Mammary epithelial cell (primary cell): ENCODE measurements at regions not wholly inside any gene's neighbourhood (a gene's known extent, or its start where the extent isn't known, plus 50 kb on each side); places are given as distances from the start of the nearest gene placed in this dataset.

Experiments
- EZH2 ChIP-seq: IDR thresholded peaks from 2 replicates; pipeline ENCODE4 v1.6.1; 2012; ENCODE audit warnings: low read length, inconsistent platforms, borderline replicate concordance
- TF ChIP-seq, protein P1 (sequence below), 2 donors: IDR thresholded peaks in 1 of 2; conservative IDR thresholded peaks in 1 of 2; 2 replicates each; pipeline ENCODE4 v1.5.1; 2011 to 2012; ENCODE audit warnings: inconsistent platforms in 2 of 2, low read length in 2 of 2, mild to moderate bottlenecking in 2 of 2, control low read depth in 1 of 2, low read depth in 1 of 2; ENCODE audit not compliant: insufficient read depth in 1 of 2; ENCODE audit errors: extremely low read depth in 1 of 2

DNA sequence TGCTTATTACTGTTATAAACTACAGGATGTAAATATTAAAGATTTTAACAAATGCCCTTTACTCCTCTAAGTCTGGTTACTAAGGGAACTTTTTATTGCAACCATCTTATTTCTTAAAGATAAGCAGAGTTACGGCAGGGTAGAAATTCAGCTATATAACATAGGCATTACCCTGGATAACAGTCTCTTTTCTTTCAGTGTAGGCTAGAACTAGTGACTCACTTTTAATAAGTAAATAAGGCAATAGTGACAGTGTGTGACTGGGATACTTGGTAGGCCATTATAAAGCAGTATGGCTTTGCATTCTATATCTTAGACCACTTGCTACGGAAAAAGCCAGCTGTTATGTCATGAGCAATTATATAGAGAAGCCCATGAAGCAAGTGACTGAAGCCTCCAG, 1041.0 kb upstream of the NRXN1 start:
- TF ChIP-seq, protein P1, sequence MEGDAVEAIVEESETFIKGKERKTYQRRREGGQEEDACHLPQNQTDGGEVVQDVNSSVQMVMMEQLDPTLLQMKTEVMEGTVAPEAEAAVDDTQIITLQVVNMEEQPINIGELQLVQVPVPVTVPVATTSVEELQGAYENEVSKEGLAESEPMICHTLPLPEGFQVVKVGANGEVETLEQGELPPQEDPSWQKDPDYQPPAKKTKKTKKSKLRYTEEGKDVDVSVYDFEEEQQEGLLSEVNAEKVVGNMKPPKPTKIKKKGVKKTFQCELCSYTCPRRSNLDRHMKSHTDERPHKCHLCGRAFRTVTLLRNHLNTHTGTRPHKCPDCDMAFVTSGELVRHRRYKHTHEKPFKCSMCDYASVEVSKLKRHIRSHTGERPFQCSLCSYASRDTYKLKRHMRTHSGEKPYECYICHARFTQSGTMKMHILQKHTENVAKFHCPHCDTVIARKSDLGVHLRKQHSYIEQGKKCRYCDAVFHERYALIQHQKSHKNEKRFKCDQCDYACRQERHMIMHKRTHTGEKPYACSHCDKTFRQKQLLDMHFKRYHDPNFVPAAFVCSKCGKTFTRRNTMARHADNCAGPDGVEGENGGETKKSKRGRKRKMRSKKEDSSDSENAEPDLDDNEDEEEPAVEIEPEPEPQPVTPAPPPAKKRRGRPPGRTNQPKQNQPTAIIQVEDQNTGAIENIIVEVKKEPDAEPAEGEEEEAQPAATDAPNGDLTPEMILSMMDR (conservative IDR thresholded peaks at IDR 0.05 in 1 of 2, IDR thresholded peaks at IDR 0.05 in 1 of 2; ENCODE audit: extremely low read depth in 1 of 2, insufficient read depth in 1 of 2, low read depth in 1 of 2, low read length in 2 of 2) = no peak
- no peak for TF ChIP-seq EZH2
